A549 (cell line): ENCODE measurements at regions not wholly inside any gene's neighbourhood (a gene's known extent, or its start where the extent isn't known, plus 50 kb on each side); places are given as distances from the start of the nearest gene placed in this dataset.

ENCODE experiments used
- BHLHE40 ChIP-seq: IDR thresholded peaks from 2 replicates; pipeline ENCODE4 v1.6.1; 2012; ENCODE audit warnings: low read depth, low read length, inconsistent platforms
- CTCF ChIP-seq: fragments of >200 bp; sonication (Bioruptor Twin); formaldehyde crosslinking; IDR thresholded peaks from 3 replicates; pipeline ENCODE4 v1.5.1; 2016
- ELK1 ChIP-seq: fragments of 150-350 bp; IDR thresholded peaks from 2 replicates; pipeline ENCODE4 v1.6.1; 2014; ENCODE audit warnings: low read depth, mild to moderate bottlenecking, low read length
- NR3C1 ChIP-seq: fragments of >200 bp; sonication (Bioruptor Twin); formaldehyde crosslinking; IDR thresholded peaks from 3 replicates; pipeline ENCODE4 v1.6.1; 2017
- POLR2A ChIP-seq: IDR thresholded peaks from 2 replicates; pipeline ENCODE4 v1.6.1; 2012; ENCODE audit warnings: mild to moderate bottlenecking, low read length
- REST ChIP-seq: fragments of 200-600 bp; sonication (generic); IDR thresholded peaks from 2 replicates; pipeline ENCODE4 v1.6.1; 2016; ENCODE audit warnings: antibody characterized with exemption, mild to moderate bottlenecking, moderate library complexity
- TF ChIP-seq, protein P1 (sequence below): fragments of 450-650 bp; IDR thresholded peaks from 2 replicates; pipeline ENCODE4 v1.6.1; 2014; ENCODE audit warnings: antibody characterized with exemption
- TF ChIP-seq, protein P2 (sequence below): fragments of >200 bp; sonication (Bioruptor Twin); formaldehyde crosslinking; IDR thresholded peaks from 3 replicates; pipeline ENCODE4 v1.6.1; 2016

GRCh38 chr5:44675296-44675695 is 133.5 kb upstream of the MRPS30 start:
- no peak for TF ChIP-seq CTCF
- TF ChIP-seq, protein P1, sequence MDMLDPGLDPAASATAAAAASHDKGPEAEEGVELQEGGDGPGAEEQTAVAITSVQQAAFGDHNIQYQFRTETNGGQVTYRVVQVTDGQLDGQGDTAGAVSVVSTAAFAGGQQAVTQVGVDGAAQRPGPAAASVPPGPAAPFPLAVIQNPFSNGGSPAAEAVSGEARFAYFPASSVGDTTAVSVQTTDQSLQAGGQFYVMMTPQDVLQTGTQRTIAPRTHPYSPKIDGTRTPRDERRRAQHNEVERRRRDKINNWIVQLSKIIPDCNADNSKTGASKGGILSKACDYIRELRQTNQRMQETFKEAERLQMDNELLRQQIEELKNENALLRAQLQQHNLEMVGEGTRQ: no peak
- TF ChIP-seq REST: no peak
- no peak for TF ChIP-seq NR3C1
- no peak for TF ChIP-seq ELK1
- no peak for TF ChIP-seq POLR2A
- TF ChIP-seq, protein P2, sequence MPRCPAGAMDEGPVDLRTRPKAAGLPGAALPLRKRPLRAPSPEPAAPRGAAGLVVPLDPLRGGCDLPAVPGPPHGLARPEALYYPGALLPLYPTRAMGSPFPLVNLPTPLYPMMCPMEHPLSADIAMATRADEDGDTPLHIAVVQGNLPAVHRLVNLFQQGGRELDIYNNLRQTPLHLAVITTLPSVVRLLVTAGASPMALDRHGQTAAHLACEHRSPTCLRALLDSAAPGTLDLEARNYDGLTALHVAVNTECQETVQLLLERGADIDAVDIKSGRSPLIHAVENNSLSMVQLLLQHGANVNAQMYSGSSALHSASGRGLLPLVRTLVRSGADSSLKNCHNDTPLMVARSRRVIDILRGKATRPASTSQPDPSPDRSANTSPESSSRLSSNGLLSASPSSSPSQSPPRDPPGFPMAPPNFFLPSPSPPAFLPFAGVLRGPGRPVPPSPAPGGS: no peak
- TF ChIP-seq BHLHE40: no peak
